SK-N-MC (cell line): ENCODE measurements at regions not wholly inside any gene's neighbourhood (a gene's known extent, or its start where the extent isn't known, plus 50 kb on each side); places are given as distances from the start of the nearest gene placed in this dataset.

Source experiments
- DNase-seq: peaks from one replicate; pipeline ENCODE4 v3.0.0-alpha.2; 2011; ENCODE audit warnings: low read depth, low spot score
- H3K27ac ChIP-seq: fragments of 200-600 bp; sonication (generic); 2 replicates; pipeline ENCODE4 v1.5.1; 2016; ENCODE audit warnings: mixed run types
- H3K36me3 ChIP-seq: fragments of 200-600 bp; sonication (generic); 2 replicates; pipeline ENCODE4 v1.6.1; 2017; ENCODE audit warnings: antibody characterized with exemption, low read length, mixed read lengths; ENCODE audit not compliant: insufficient read depth
- H3K4me3 ChIP-seq: fragments of 200-600 bp; sonication (generic); 2 replicates; pipeline ENCODE4 v1.5.1; 2016
- H3K9ac ChIP-seq: fragments of 200-600 bp; sonication (generic); 2 replicates; pipeline ENCODE4 v1.8.0; 2017; ENCODE audit warnings: mixed run types, mixed read lengths; ENCODE audit not compliant: insufficient read length
- H3K9me3 ChIP-seq: fragments of 200-600 bp; sonication (generic); 2 replicates; pipeline ENCODE4 v1.6.1; 2017; ENCODE audit warnings: low read depth, mild to moderate bottlenecking, antibody characterized with exemption, low read length, moderate library complexity, mixed read lengths
- EZH2 ChIP-seq: fragments of 200-600 bp; sonication (generic); IDR thresholded peaks from one replicate; pipeline ENCODE4 v1.6.1; 2017; ENCODE audit warnings: antibody characterized with exemption
- FOXP2 ChIP-seq: optimal IDR thresholded peaks from 2 replicates; pipeline ENCODE3; 2011; ENCODE audit warnings: mild to moderate bottlenecking, moderate library complexity; ENCODE audit not compliant: insufficient read depth; ENCODE audit errors: extremely low read length, control extremely low read depth
- POLR2AphosphoS5 ChIP-seq: IDR thresholded peaks from 2 replicates; pipeline ENCODE4 v1.6.1; 2012; ENCODE audit warnings: mild to moderate bottlenecking, low read depth, low read length, borderline replicate concordance

- Histone ChIP-seq H3K9ac (no peak overlapping the region), H3K9me3 (peaks cover 5% of the 10 kb centered on the region; the same call in 1 of the 2 replicates), H3K36me3 (no peaks in the 10 kb centered on the region), H3K4me3 (no peak overlapping the region), H3K27ac (no peak overlapping the region)
- no peak for DNase-seq
- no peak for TF ChIP-seq EZH2
- no peak for TF ChIP-seq FOXP2
- TF ChIP-seq POLR2AphosphoS5, result no peak
These were observed 659.8 kb downstream of the VRK1 start for GRCh38 chr14:97456958-97457357.

GRCh38 chr14:97457575-97458085 is 660.4 kb downstream of the VRK1 start:
- H3K27ac ChIP-seq, result no peak overlapping the region
- DNase-seq, result no peak
- TF ChIP-seq FOXP2 (no peak), POLR2AphosphoS5 (no peak), EZH2 (no peak)
- no peak overlapping the region for H3K9ac ChIP-seq
- no peak overlapping the region for H3K4me3 ChIP-seq
- no peaks in the 10 kb centered on the region for H3K36me3 ChIP-seq
- H3K9me3 ChIP-seq, result peaks cover 7% of the 10 kb centered on the region; the same call in 1 of the 2 replicates

- Histone ChIP-seq H3K9ac (no peak overlapping the region), H3K9me3 (peaks cover 7% of the 10 kb centered on the region; the same call in 1 of the 2 replicates), H3K36me3 (no peaks in the 10 kb centered on the region), H3K4me3 (peak overlapping the region; percentile 38; the same call in 1 of the 2 replicates), H3K27ac (no peak overlapping the region)
- TF ChIP-seq FOXP2, result no peak
- no peak for DNase-seq
These were observed 661.1 kb downstream of the VRK1 start for GRCh38 chr14:97458255-97458654.

- peak; percentile 16 for DNase-seq
These were observed 661.7 kb downstream of the VRK1 start for GRCh38 chr14:97458661-97459579.

GRCh38 chr14:97462081-97462480 is 664.9 kb downstream of the VRK1 start:
- Histone ChIP-seq H3K9me3 (peaks cover 7% of the 10 kb centered on the region; the same call in 1 of the 2 replicates), H3K27ac (no peak overlapping the region), H3K9ac (no peak overlapping the region), H3K36me3 (no peaks in the 10 kb centered on the region), H3K4me3 (no peak overlapping the region)
- no peak for TF ChIP-seq EZH2
- no peak for TF ChIP-seq POLR2AphosphoS5
- TF ChIP-seq FOXP2, result no peak
- no peak for DNase-seq

More at GRCh38 chr14:97458661-97459579, 661.7 kb downstream of the VRK1 start:
- peaks cover 7% of the 10 kb centered on the region; the same call in 1 of the 2 replicates for H3K9me3 ChIP-seq
- H3K36me3 ChIP-seq, result no peaks in the 10 kb centered on the region
- H3K4me3 ChIP-seq, result peak overlapping the region; percentile 38
- no peak overlapping the region for H3K27ac ChIP-seq
- H3K9ac ChIP-seq, result no peak overlapping the region
- no peak for TF ChIP-seq FOXP2
- no peak; the same call in 1 of the 2 replicates for TF ChIP-seq POLR2AphosphoS5
- no peak for TF ChIP-seq EZH2

- Histone ChIP-seq H3K9ac (no peak overlapping the region), H3K27ac (no peak overlapping the region), H3K9me3 (no peaks in the 10 kb centered on the region), H3K36me3 (no peaks in the 10 kb centered on the region), H3K4me3 (peak overlapping the region; percentile 13; the same call in 1 of the 2 replicates)
- DNase-seq, result no peak
- TF ChIP-seq EZH2 (no peak), FOXP2 (no peak), POLR2AphosphoS5 (no peak)
These were observed 671.0 kb downstream of the VRK1 start for GRCh38 chr14:97468220-97468619.

GRCh38 chr14:97477353-97477752 is 680.2 kb downstream of the VRK1 start:
- Histone ChIP-seq H3K9me3 (no peaks in the 10 kb centered on the region), H3K4me3 (no peak overlapping the region), H3K9ac (no peak overlapping the region), H3K36me3 (no peaks in the 10 kb centered on the region), H3K27ac (no peak overlapping the region)
- no peak for DNase-seq
- no peak for TF ChIP-seq EZH2
- no peak for TF ChIP-seq FOXP2
- TF ChIP-seq POLR2AphosphoS5, result no peak

- no peak overlapping the region for H3K4me3 ChIP-seq
- H3K9me3 ChIP-seq, result no peaks in the 10 kb centered on the region
- no peak for TF ChIP-seq POLR2AphosphoS5
- TF ChIP-seq FOXP2, result no peak
- no peak overlapping the region for H3K27ac ChIP-seq
- DNase-seq, result no peak
- no peaks in the 10 kb centered on the region for H3K36me3 ChIP-seq
- no peak overlapping the region for H3K9ac ChIP-seq
These were observed 688.0 kb downstream of the VRK1 start for GRCh38 chr14:97485201-97485600.

GRCh38 chr14:97486601-97487120 is 689.5 kb downstream of the VRK1 start:
- no peak for DNase-seq
- TF ChIP-seq EZH2, result no peak
- TF ChIP-seq FOXP2, result no peak
- no peak for TF ChIP-seq POLR2AphosphoS5
- no peaks in the 10 kb centered on the region for H3K36me3 ChIP-seq
- no peaks in the 10 kb centered on the region for H3K9me3 ChIP-seq
- H3K9ac ChIP-seq, result no peak overlapping the region
- H3K27ac ChIP-seq, result no peak overlapping the region
- no peak overlapping the region for H3K4me3 ChIP-seq
